ENCODE measurements at regions not wholly inside any gene's neighbourhood (a gene's known extent, or its start where the extent isn't known, plus 50 kb on each side); places are given as distances from the start of the nearest gene placed in this dataset.

DNA sequence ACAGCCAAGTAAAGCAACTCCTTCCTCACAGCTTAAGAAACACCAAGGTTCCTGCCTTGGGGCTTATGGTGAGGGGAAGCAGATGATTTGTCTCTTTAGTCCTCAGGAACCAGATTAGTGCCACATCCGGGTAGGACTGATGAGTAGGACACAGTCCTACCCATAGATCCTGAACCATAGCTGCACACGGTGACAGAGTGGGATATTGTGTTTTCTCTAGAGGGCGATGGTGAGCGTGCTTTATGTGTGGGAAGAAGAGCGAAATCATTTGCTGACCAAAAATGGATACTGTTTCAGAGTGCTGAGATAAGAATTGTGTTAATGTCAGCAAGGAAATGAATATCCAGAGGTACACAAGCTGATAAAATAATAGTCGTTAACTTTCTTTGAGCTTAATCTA is 209.0 kb upstream of the FBXL7 start:
- dilution Hi-C loops (cut with MboI; ENCODE audit: extremely low pct_ligation_motif_present, low sequenced_read_pairs), result no loop called here
- Histone ChIP-seq H3K9me3 (ENCODE audit: control insufficient read depth, low read depth, low read length) (peaks cover 4% of the 10 kb centered on the region), H3K79me2 (ENCODE audit: control insufficient read depth, insufficient read depth, low read length) (no peaks in the 10 kb centered on the region), H4K20me1 (ENCODE audit: control insufficient read depth, extremely low read depth, insufficient read depth, low read length) (no peaks in the 10 kb centered on the region), H3K4me3 (ENCODE audit: control insufficient read depth in 2 of 3, extremely low read depth in 1 of 3, insufficient read depth in 2 of 3, low read depth in 1 of 3, low read length in 3 of 3) (no peak overlapping the region), H3K9ac (ENCODE audit: control insufficient read depth, extremely low read depth, insufficient read depth, low read length) (no peak overlapping the region), H3K9me1 (ENCODE audit: control insufficient read depth, extremely low read depth, insufficient read depth, low read length) (no peaks in the 10 kb centered on the region), H3K4me1 (ENCODE audit: control insufficient read depth, extremely low read depth, insufficient read depth, low read length) (no peaks in the 10 kb centered on the region), H3K27me3 (ENCODE audit: control insufficient read depth, extremely low read depth, insufficient read depth, low read length) (no peaks in the 10 kb centered on the region), H3K36me3 (ENCODE audit: control insufficient read depth in 2 of 2, extremely low read depth in 1 of 2, insufficient read depth in 2 of 2, low read length in 2 of 2) (no peaks in the 10 kb centered on the region), H3K4me2 (ENCODE audit: control insufficient read depth, extremely low read depth, insufficient read depth, low read depth, low read length) (no peak overlapping the region), H2AFZ (ENCODE audit: control insufficient read depth, low read length) (no peak overlapping the region), H3K27ac (ENCODE audit: control insufficient read depth, insufficient read depth, low read length) (no peak overlapping the region)
- FAIRE-seq (no peak), DNase-seq (ENCODE audit: low read depth, low spot score) (no peak)
- TF ChIP-seq, protein P1, sequence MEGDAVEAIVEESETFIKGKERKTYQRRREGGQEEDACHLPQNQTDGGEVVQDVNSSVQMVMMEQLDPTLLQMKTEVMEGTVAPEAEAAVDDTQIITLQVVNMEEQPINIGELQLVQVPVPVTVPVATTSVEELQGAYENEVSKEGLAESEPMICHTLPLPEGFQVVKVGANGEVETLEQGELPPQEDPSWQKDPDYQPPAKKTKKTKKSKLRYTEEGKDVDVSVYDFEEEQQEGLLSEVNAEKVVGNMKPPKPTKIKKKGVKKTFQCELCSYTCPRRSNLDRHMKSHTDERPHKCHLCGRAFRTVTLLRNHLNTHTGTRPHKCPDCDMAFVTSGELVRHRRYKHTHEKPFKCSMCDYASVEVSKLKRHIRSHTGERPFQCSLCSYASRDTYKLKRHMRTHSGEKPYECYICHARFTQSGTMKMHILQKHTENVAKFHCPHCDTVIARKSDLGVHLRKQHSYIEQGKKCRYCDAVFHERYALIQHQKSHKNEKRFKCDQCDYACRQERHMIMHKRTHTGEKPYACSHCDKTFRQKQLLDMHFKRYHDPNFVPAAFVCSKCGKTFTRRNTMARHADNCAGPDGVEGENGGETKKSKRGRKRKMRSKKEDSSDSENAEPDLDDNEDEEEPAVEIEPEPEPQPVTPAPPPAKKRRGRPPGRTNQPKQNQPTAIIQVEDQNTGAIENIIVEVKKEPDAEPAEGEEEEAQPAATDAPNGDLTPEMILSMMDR (optimal IDR thresholded peaks at IDR 0.05 in 1 of 3, IDR thresholded peaks at IDR 0.05 in 1 of 3, conservative IDR thresholded peaks at IDR 0.05 in 1 of 3; ENCODE audit: extremely low read depth in 1 of 3, insufficient read depth in 2 of 3, low read length in 3 of 3), result no peak
- TF ChIP-seq EZH2 (IDR thresholded peaks at IDR 0.05; ENCODE audit: low read length), result no peak

DNA sequence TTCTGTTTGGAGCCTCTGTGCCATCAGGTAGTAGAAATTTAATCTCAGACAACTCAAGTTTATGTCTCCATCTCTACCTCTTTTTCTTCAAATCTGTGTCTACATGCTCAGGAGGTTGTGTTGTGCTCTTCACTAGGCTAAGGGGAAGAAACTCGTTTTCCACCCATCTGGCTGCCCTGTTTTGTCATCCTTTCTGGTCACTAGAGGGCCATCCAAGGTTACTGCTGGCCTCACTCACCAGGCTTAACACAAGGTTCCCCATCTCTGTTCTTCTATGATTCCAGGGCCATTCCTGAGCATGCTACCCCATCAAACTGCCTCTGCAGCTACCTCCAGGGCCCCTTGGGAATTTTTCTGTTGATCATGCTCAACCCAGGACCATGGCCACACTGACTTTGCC is 213.3 kb upstream of the FBXL7 start:
- H3K9ac ChIP-seq (ENCODE audit: control insufficient read depth, extremely low read depth, insufficient read depth, low read length), result no peak overlapping the region

More for the DNA sequence above, 213.3 kb upstream of the FBXL7 start:
- Histone ChIP-seq H3K9me3 (ENCODE audit: control insufficient read depth, low read depth, low read length) (peaks cover 6% of the 10 kb centered on the region), H2AFZ (ENCODE audit: control insufficient read depth, low read length) (no peak overlapping the region), H3K4me2 (ENCODE audit: control insufficient read depth, extremely low read depth, insufficient read depth, low read depth, low read length) (no peak overlapping the region), H3K4me3 (ENCODE audit: control insufficient read depth in 2 of 3, extremely low read depth in 1 of 3, insufficient read depth in 2 of 3, low read depth in 1 of 3, low read length in 3 of 3) (no peak overlapping the region), H3K27ac (ENCODE audit: control insufficient read depth, insufficient read depth, low read length) (no peak overlapping the region), H3K9me1 (ENCODE audit: control insufficient read depth, extremely low read depth, insufficient read depth, low read length) (no peaks in the 10 kb centered on the region), H3K36me3 (ENCODE audit: control insufficient read depth in 2 of 2, extremely low read depth in 1 of 2, insufficient read depth in 2 of 2, low read length in 2 of 2) (no peaks in the 10 kb centered on the region), H3K27me3 (ENCODE audit: control insufficient read depth, extremely low read depth, insufficient read depth, low read length) (no peaks in the 10 kb centered on the region), H3K4me1 (ENCODE audit: control insufficient read depth, extremely low read depth, insufficient read depth, low read length) (no peaks in the 10 kb centered on the region), H3K79me2 (ENCODE audit: control insufficient read depth, insufficient read depth, low read length) (no peaks in the 10 kb centered on the region), H4K20me1 (ENCODE audit: control insufficient read depth, extremely low read depth, insufficient read depth, low read length) (no peaks in the 10 kb centered on the region)
- FAIRE-seq, result no peak
- TF ChIP-seq, protein P1 (optimal IDR thresholded peaks at IDR 0.05 in 1 of 3, IDR thresholded peaks at IDR 0.05 in 1 of 3, conservative IDR thresholded peaks at IDR 0.05 in 1 of 3; ENCODE audit: extremely low read depth in 1 of 3, insufficient read depth in 2 of 3, low read length in 3 of 3), result no peak
- TF ChIP-seq EZH2 (IDR thresholded peaks at IDR 0.05; ENCODE audit: low read length), result no peak
- no peak for DNase-seq (ENCODE audit: low read depth, low spot score)
- dilution Hi-C loops (cut with MboI; ENCODE audit: extremely low pct_ligation_motif_present, low sequenced_read_pairs), result no loop called here
